Osteoblast (primary cell): ENCODE measurements at regions not wholly inside any gene's neighbourhood (a gene's known extent, or its start where the extent isn't known, plus 50 kb on each side); places are given as distances from the start of the nearest gene placed in this dataset.

Experiments used
- DNase-seq: peaks from one replicate; pipeline ENCODE4 v3.0.0; 2011; ENCODE audit warnings: low spot score, mixed read lengths; ENCODE audit not compliant: insufficient read length; ENCODE audit errors: missing footprints
- H2AFZ ChIP-seq: 2 replicates; pipeline ENCODE4 v1.6.0; 2011; ENCODE audit warnings: mild to moderate bottlenecking, low read length
- H3K27ac ChIP-seq: 2 replicates; pipeline ENCODE4 v1.5.1; 2011; ENCODE audit warnings: mild to moderate bottlenecking, low read depth, low read length, moderate library complexity
- H3K27me3 ChIP-seq: 2 replicates; pipeline ENCODE4 v1.6.0; 2012; ENCODE audit warnings: mild to moderate bottlenecking, control low read depth, inconsistent platforms, low read length, moderate library complexity; ENCODE audit not compliant: insufficient read depth
- H3K36me3 ChIP-seq: 2 replicates; pipeline ENCODE4 v1.5.1; 2011; ENCODE audit warnings: mild to moderate bottlenecking, low read length, control low read depth, moderate library complexity; ENCODE audit not compliant: insufficient read depth
- H3K4me1 ChIP-seq: 2 replicates; pipeline ENCODE4 v1.5.1; 2011; ENCODE audit warnings: mild to moderate bottlenecking, low read length, control low read depth, moderate library complexity; ENCODE audit not compliant: insufficient read depth
- H3K4me2 ChIP-seq: 2 replicates; pipeline ENCODE4 v1.6.0; 2011; ENCODE audit warnings: mild to moderate bottlenecking, low read length; ENCODE audit not compliant: insufficient read depth
- H3K4me3 ChIP-seq: fragments of 200-600 bp; sonication (generic); 3 replicates; pipeline ENCODE4 v1.5.1; 2012; ENCODE audit warnings: mild to moderate bottlenecking, low read length, inconsistent platforms; ENCODE audit not compliant: insufficient read depth
- H3K79me2 ChIP-seq: 2 replicates; pipeline ENCODE4 v1.6.0; 2012; ENCODE audit warnings: mild to moderate bottlenecking, low read length, control low read depth, inconsistent platforms; ENCODE audit not compliant: insufficient read depth
- H3K9me3 ChIP-seq: 2 replicates; pipeline ENCODE4 v1.5.1; 2011; ENCODE audit warnings: low read depth, low read length, control low read depth
- H4K20me1 ChIP-seq: 2 replicates; pipeline ENCODE4 v1.6.0; 2012; ENCODE audit warnings: mild to moderate bottlenecking, low read length, control low read depth; ENCODE audit not compliant: insufficient read depth
- CTCF ChIP-seq: IDR thresholded peaks from 2 replicates; pipeline ENCODE4 v1.5.1; 2011; ENCODE audit warnings: mild to moderate bottlenecking, low read depth, low read length, moderate library complexity; ENCODE audit errors: extremely low read depth

GRCh38 chr16:7014756-7015155, 317.9 kb upstream of the RBFOX1 start:
- Histone ChIP-seq H3K4me1 (no peaks in the 10 kb centered on the region), H3K9me3 (no peaks in the 10 kb centered on the region), H3K79me2 (no peaks in the 10 kb centered on the region), H2AFZ (no peak overlapping the region), H3K4me3 (no peak overlapping the region), H3K36me3 (no peaks in the 10 kb centered on the region), H3K4me2 (no peak overlapping the region), H3K27me3 (no peaks in the 10 kb centered on the region), H3K27ac (no peak overlapping the region), H4K20me1 (no peaks in the 10 kb centered on the region)
- no peak for TF ChIP-seq CTCF
- DNase-seq: no peak

GRCh38 chr16:7013990-7014389, 318.7 kb upstream of the RBFOX1 start:
- H3K4me2 ChIP-seq: no peak overlapping the region
- no peak overlapping the region for H2AFZ ChIP-seq
- no peaks in the 10 kb centered on the region for H4K20me1 ChIP-seq
- no peaks in the 10 kb centered on the region for H3K36me3 ChIP-seq
- no peaks in the 10 kb centered on the region for H3K27me3 ChIP-seq
- H3K4me1 ChIP-seq: no peaks in the 10 kb centered on the region
- H3K27ac ChIP-seq: no peak overlapping the region
- H3K9me3 ChIP-seq: no peaks in the 10 kb centered on the region
- no peak for DNase-seq
- no peak for TF ChIP-seq CTCF
- H3K4me3 ChIP-seq: no peak overlapping the region
- H3K79me2 ChIP-seq: no peaks in the 10 kb centered on the region

- no peak for TF ChIP-seq CTCF
- no peak for DNase-seq
- Histone ChIP-seq H3K27me3 (no peaks in the 10 kb centered on the region), H3K36me3 (no peaks in the 10 kb centered on the region), H2AFZ (no peak overlapping the region), H4K20me1 (no peaks in the 10 kb centered on the region), H3K9me3 (no peaks in the 10 kb centered on the region), H3K27ac (no peak overlapping the region), H3K79me2 (no peaks in the 10 kb centered on the region), H3K4me3 (no peak overlapping the region), H3K4me2 (no peak overlapping the region), H3K4me1 (no peaks in the 10 kb centered on the region)
Observed at GRCh38 chr16:7004266-7004665, 328.4 kb upstream of the RBFOX1 start.

- DNase-seq: no peak
Observed at GRCh38 chr16:6993544-6993943, 339.1 kb upstream of the RBFOX1 start.

More at GRCh38 chr16:6993544-6993943, 339.1 kb upstream of the RBFOX1 start:
- no peak overlapping the region for H3K4me3 ChIP-seq
- H3K4me2 ChIP-seq: no peak overlapping the region
- H3K9me3 ChIP-seq: no peaks in the 10 kb centered on the region
- H2AFZ ChIP-seq: no peak overlapping the region
- H3K27ac ChIP-seq: no peak overlapping the region
- no peaks in the 10 kb centered on the region for H4K20me1 ChIP-seq
- TF ChIP-seq CTCF: no peak
- H3K79me2 ChIP-seq: no peaks in the 10 kb centered on the region
- H3K4me1 ChIP-seq: no peaks in the 10 kb centered on the region
- H3K27me3 ChIP-seq: no peaks in the 10 kb centered on the region
- no peaks in the 10 kb centered on the region for H3K36me3 ChIP-seq
